Lung microvascular endothelial cell (primary cell): ENCODE measurements at regions not wholly inside any gene's neighbourhood (a gene's known extent, or its start where the extent isn't known, plus 50 kb on each side); places are given as distances from the start of the nearest gene placed in this dataset.

Experiments used
- DNase-seq, 2 donors: peaks; one replicate each; pipeline versions ENCODE4 v3.0.0 to v3.0.0-alpha.2; 2010; ENCODE audit warnings: low read depth in 2 of 2

GRCh38 chr7:11294218-11294617 is 320.5 kb downstream of the PHF14 start:
- no peak for DNase-seq

- DNase-seq = no peak
Measured at GRCh38 chr7:11294965-11295364, 321.3 kb downstream of the PHF14 start.

- no peak for DNase-seq
Measured at GRCh38 chr7:11297126-11297625, 323.5 kb downstream of the PHF14 start.

- DNase-seq = no peak
Measured at GRCh38 chr7:11297764-11298163, 324.1 kb downstream of the PHF14 start.

GRCh38 chr7:11298220-11298619 is 324.5 kb downstream of the PHF14 start:
- no peak for DNase-seq

GRCh38 chr7:11300241-11300640 is 326.6 kb downstream of the PHF14 start:
- no peak for DNase-seq

- no peak for DNase-seq
Measured at GRCh38 chr7:11302121-11302520, 328.4 kb downstream of the PHF14 start.

- no peak for DNase-seq
Measured at GRCh38 chr7:11313801-11314200, 340.1 kb downstream of the PHF14 start.

GRCh38 chr7:11315666-11316258 is 342.1 kb downstream of the PHF14 start:
- DNase-seq = no peak

GRCh38 chr7:11317766-11318165 is 344.1 kb downstream of the PHF14 start:
- DNase-seq = no peak

GRCh38 chr7:11319491-11320274 is 346.0 kb downstream of the PHF14 start:
- no peak for DNase-seq
